IPS DF 4.7 (cell line): ENCODE measurements at regions not wholly inside any gene's neighbourhood (a gene's known extent, or its start where the extent isn't known, plus 50 kb on each side); places are given as distances from the start of the nearest gene placed in this dataset.
"Not testable (repeated sequence)": the region's sequence is repeated elsewhere in the genome, so short reads cannot be mapped to it uniquely, and the experiment has no call there.

ENCODE experiments used
- DNase-seq: peaks from one replicate; pipeline ENCODE4 v3.0.0-alpha.2; 2013; ENCODE audit warnings: low spot score; ENCODE audit errors: extremely low read depth

DNA sequence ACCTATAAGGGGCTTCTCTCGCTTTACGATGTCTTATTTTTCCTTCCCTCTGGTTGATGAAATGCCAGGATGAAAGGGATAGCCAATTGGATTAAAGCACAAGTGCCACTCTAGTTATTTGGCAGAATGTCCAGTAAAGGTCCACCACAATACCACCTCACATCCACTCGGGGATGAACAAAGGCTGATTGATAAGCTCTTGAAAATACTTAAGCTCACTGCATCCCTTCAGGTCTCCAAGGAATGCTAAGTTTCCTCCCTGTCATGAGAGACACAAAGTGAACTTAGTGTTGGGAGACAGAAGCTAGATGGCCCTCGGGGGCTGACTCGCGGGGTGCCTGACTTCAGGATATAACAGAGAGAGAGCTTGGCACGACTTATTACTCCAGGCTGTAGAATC lies 185.9 kb upstream of the ZNF644 start:
- not testable (repeated sequence) for DNase-seq

DNA sequence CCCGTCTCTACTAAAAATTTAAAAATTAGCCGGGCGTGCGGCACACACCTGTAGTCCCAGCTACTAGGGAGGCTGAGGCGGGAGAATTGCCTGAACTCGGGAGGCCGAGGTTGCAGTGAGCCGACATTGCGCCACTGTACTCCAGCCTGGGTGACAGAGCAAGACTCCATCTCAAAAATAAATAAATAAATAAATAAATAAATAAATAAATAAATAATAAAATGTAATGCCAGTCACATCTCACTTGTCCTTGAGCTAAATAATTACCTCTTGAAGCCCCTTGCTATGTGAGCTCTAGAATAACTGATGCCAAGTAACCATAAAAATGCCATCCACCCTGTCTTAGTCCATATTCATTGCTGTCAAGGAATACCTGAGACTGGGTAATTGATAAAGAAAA lies 182.3 kb upstream of the ZNF644 start:
- DNase-seq, result not testable (repeated sequence)

DNA sequence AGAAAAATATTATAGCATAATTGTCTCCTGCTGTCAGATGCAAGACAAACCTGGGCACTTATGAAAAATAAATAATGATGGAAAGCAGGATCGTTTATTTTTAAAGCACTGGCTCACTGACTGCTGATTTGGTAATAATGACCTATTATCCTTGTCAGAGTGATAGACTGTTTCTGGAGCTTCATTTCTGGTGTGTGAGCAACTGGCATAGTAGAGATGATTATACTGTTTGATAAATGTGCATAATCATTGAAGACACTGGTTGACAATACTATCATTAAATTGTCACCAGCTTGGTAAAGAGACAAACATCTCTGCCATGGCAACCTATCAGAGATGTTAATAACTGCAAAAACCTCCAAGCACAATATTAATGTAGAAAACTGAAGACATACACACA lies 179.9 kb upstream of the ZNF644 start:
- DNase-seq, result no peak

DNA sequence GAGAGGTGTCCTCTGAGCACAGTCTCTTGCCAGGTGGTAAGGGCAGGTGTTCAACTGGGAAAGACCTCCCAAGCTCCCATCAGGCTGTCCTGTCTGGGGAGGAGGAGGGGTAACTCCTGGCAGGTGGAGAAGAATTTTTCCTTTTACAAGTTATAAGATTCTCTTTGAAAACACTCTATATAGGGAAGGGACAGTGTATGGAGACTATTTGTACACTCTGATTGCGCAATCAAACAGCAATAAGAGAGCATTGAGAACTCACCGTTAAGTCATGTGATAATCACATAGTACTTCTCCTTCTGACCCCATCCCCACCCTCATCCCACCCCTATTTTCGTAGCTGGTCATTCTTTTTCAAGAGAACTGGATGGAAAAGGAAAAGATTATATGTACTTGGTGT lies 179.3 kb upstream of the ZNF644 start:
- no peak for DNase-seq

DNA sequence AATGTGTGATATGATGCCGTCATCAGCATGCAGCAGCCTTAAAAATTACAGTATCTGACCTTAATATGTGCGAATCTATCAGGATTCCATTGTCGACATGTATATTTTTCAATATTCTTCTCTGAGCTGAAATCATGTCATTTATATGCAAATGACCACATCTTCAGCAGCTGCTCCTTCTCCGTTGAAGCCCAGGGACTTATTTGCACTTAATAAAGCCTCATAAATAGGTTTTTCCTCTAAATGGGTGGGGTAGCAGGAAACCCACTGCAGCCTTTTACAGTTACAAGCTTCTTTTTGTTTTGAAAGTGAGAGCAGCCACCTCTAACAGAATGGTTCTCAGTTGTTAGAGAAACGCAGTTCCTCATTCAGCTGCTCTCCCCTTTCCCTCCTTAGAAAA lies 178.8 kb upstream of the ZNF644 start:
- DNase-seq, result no peak

DNA sequence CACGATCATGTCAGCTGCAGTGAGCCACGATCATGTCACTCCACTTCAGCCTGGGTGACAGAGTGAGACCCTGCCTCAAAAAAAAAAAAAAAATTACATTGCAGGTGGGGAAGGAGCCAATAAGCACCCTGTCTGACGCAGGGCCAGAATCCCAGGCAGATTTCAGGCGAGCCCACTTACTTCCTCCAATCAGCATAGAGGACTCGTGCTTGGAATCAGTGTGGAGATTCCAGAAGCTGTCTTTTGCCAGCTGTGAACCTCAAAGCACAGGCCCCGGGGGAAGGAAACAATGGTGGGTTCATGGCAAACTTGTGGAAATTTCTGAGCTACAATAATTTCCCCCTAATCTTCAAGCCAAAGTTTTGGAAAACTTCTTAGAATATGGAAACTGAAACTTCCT lies 178.2 kb upstream of the ZNF644 start:
- no peak for DNase-seq

DNA sequence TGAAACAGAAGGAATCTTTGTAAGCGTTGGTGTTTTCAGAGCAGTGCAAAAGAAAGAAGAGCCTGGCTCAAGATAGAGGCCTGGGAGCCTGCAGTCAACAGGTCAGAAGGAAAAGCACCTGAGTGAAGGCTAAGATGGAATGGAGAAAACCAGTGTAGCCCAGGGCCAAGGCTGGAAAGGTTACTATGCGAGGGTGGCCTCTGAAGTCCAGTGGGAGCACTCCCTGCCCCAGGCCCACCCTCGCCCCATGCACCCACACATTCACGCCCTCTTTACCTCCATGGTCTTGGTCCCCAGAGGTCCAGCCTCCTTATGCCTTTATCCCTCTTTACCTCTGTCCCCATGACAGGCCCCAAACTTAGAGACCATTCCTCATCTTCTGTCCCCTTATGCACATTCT lies 169.2 kb upstream of the ZNF644 start:
- no peak for DNase-seq

DNA sequence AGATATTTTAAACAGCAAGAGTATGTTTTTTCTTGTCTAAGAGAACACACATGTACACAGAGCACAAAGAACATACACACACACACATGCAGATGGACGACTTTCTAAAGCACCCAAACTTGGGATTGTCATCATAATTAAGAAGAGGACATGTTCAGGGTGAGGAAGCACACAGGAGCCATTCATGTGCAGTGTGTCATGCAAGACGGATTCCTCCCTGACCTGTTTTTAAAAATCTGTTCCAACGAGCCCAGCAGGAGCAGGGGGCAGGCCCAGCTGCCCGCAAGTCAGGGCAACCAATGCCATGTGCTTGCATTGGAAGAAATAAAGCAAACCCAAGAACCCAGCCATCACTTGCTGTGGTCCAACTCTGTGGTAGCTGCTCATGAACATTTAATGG lies 167.3 kb upstream of the ZNF644 start:
- no peak for DNase-seq

DNA sequence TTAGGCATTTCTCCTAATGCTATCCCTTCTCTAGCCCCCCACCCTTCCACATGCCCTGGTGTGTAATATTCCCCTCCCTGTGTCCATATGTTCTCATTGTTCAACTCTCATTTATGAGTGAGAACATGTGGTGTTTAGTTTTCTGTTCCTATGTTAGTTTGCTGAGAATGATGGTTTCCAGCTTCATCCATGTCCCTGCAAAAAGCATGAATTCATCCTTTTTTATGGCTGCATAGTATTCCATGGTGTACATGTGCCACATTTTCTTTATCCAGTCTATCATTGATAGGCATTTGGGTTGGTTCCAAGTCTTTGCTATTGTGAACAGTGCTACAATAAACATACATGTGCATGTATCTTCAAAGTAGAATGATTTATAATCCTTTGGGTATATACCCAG lies 161.0 kb upstream of the ZNF644 start:
- DNase-seq, result not testable (repeated sequence)

DNA sequence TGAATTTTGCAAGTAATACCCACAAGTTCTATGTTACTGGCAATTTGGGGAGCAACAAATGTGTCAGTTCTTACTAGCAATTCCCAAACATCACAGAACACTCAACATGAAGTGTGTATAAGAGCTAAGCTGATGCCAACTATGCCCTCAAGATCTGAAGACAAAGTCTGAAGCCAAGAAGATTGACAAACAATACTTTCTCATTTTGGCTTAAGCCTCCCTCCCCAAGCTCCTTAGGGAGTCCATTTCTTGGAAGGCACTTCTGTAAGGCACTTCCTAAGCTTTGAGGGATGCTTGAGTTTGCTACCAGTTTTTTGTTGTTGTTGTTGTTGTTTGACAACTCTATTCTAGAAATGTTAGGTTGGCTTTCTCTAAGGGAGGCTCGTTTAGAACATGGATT lies 154.4 kb upstream of the ZNF644 start:
- DNase-seq, result no peak

DNA sequence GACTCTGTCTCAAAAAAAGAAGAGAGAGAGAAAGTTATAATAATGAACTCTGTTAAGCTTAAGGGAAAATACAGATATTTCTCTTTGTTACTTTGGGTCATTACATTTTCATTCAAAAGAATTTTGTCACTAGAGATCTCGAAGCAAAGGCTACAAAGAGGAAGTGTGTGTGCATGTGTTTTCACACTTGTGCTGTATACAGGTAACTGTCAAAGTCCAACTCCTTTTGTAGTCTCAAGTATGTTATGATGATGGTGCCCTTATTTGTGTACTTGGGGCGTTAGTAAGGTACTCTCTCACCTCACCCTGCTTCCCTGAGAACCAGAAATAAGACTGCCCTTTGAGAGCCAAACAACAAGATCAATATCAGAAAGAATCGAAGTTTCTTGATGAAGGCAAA lies 152.9 kb upstream of the ZNF644 start:
- DNase-seq, result no peak

DNA sequence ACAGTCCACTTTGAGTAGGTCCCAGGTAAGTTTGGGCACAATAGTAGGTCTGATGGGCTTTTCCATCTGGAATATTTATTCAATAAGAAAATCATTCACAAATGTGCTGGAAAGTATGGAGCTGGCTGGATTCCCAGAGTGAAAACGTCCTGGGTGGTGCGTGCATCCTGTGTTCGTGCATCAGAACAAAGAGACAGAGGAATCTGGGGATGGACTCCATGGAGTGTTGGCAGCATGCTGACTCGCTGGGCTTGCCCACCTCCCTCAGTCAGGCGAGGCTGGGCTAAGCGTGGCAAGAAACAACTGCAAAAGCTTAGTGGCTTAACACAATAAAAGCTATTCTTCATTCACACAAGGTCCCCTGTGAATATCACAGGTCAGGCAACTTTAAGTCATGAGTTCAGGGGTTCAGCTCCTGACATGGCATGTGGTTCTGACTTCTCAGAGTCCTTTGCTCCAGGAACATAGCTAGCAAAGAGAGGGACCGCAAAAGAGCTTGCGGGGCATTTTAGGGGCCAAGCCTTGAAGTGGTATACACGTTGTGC lies 151.6 kb upstream of the ZNF644 start:
- no peak for DNase-seq

DNA sequence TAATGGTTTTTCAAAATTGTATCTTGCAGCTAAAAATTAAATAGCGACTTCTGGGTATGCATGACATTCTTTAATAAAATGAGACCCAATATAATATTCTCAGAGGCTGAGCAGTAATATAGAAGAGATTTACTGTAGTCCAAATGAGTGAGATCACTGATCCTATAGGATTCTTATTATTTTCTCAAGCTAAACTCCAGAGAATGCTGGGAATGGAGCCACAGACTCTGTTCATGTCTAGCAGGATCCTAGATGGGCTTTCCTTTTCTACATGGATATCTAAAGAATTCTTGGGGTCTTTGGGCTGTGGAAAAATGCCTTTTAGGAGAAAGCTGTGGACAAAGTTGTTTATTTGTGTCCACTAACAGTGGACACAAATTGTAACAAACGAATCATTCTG lies 150.7 kb upstream of the ZNF644 start:
- DNase-seq, result no peak

DNA sequence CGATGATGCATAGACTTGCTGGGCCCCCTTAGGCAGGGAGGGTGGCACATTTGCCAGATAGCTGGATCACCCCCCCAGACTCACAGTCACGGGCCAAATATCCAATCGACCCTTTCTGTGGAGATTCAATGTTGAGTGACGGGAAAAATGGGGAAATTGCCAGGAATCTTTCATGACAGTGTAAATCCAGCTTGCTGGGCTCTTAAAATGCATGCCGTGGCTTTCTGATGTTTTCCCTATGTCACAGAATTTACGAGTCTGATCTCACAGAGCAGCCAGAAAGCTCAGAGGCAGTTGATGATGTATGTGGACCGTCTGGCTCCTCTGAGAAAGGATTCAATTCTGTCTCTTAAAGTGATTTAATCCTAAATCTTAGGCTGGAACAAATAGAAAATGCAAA lies 150.1 kb upstream of the ZNF644 start:
- no peak for DNase-seq

DNA sequence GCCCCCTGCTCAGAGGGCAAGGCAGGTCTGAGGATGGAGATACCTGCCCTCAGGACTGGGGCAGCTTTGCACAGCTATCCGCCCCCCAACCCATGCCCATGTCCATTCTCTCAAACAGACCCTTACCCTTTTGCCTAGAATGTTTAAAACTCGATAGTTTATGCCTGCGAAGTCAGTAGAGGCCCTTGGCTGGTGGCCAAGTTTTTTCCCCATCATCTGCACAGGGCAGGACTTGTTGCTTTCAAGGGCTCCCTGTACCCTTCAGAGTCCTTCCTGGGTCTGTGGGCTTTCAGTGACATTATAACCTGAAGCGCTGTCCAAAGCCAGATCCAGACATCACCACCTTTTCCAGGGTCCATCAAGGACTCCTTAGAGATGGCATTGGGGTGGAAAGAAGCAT lies 148.7 kb upstream of the ZNF644 start:
- no peak for DNase-seq

DNA sequence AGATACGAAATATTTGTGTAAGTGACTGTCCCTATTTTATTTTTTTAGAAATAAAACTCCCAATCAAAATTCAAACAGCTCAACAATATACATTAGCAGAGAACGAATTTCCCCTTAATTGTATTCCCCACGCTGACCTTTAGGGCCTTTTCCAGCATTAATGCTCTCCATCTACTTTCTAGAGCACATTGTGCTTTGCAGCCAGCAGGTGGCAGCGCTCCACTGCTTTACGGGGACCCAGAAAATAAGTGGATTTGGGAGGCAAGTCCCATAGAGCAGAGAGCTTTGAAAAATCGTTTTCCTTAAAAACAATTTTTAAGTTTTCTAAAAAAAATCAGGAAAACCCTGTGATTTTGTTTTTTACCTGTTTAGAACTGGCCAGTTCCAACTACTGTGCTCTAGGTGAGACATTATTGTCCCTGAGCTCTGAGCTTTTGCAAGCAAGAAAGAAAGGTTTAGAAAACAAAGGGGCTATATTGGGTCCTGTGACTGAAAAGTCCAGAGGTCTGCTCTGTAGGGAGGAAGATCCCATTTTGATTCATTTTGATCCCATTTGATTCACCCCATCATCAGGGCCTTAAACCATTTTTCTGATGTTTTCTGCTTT lies 144.4 kb upstream of the ZNF644 start:
- peak; percentile 46 for DNase-seq

DNA sequence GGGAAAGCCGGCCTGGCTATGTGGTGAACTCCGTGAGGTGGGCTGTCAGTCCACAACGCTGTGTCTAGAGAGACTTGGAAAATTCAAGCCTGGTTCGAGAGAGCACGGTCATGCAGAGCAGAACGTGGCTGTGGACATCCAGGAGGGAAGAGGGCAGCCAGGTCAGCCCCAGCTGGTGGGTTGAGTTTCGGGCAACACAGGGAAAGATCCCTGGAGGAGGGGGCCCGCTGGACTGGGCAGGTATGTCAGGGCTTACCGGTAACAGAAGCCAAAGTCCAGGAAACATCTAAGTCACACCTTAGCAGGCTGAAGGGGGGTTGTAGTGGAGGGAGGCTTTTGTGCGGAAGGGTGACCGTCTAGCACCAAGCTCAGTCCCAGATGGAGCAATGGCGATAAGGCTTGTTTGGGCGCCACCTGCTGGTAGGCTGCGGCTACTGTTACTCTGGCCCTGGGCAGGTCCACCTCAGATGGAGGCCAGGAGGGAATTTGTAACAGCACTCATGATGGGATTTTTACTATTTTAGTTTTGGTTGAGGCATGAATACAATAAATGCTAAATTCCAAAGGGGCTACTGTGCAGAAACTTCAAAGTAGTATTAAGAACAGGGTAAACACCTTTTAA lies 143.3 kb upstream of the ZNF644 start:
- peak; percentile 90 for DNase-seq

DNA sequence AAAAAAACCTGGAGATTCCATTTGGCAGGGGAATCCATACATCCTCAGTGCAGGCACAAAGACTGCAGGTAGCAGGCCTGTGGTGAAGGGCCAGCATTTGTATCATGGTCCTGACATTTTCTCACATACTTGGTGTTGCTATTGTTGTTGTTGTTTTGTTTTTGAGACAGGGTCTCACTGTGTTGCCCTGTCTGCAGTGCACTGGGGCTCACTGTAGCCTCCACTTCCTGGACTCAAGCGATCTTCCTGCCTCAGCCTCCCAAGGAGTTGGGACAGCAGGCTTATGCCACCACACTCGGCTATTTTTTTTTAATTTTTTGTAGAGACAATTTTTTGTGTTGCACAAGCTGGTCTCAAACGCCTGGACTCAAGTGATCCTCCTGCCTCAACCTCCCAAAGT lies 140.8 kb upstream of the ZNF644 start:
- DNase-seq, result no peak

DNA sequence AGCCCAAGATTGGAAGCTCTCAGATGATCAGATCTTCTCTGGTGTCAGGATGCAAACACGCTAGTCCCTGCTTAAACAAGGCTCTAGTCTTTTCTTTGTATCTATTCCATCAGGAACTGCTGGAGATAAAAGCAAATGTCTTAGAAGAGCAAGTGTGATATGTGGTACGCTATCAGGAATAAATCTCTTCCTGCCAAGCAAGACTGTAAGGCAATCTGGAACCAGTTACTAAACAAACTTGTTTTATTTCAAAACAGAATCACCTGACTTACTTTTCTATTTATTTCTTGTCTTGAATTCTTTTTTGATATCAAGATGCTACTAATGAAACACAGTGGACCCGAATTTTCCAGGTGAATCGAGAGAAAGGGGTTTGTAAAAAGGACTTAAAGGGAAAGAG lies 139.9 kb upstream of the ZNF644 start:
- DNase-seq, result no peak

DNA sequence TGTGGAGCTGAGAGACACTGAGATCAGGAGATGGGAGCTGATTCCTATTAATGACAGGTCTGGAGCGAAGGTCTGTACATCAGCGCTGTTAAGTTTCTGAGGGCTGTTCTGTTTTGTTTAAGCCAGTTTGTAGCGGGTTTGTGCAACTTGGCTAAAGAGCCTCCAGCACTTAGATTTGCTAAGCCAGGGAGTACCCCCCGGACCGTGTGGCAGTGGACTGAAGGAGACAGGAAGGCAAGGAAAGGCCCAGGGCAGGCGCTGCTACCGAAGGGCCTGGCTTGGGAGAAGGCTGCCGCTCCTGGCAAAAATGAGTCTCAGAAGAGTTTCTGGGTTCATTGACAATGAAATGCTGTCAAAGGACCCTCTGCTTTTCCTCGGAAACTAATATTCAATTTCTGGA lies 139.3 kb upstream of the ZNF644 start:
- DNase-seq, result no peak

DNA sequence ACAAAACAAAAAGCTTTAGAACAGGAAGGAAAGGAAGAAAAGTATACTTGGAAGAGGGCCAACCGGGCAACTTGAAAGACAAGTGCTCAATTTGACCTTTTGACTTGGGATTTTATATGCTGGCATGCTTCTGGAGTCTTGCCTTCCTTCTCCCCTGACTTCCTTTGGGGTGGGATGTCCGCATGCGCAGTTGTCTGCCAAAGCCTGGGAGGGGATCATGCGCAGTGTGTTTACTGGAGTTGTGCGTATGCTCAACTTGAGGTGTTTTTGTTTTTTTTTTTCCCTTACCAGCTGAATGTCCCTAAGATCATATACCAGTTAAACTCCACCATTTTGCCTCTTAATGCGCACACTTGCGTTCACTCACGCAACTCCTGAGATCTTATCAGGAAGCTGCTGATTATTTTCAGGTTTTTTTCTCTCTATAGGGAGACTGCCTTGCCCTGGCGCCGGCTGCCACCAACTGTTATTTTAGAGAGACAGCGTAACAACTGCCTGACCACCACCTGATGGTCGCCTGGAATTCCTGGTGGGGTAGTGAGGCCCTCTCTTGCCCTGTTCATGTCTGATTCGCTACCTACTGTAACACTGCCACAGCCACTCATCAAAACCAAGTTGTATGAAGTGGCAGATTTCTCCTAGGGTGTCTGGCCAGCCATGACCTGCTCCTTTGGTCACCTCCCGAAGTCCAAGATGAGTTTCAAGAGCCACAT lies 138.7 kb upstream of the ZNF644 start:
- DNase-seq, result no peak

DNA sequence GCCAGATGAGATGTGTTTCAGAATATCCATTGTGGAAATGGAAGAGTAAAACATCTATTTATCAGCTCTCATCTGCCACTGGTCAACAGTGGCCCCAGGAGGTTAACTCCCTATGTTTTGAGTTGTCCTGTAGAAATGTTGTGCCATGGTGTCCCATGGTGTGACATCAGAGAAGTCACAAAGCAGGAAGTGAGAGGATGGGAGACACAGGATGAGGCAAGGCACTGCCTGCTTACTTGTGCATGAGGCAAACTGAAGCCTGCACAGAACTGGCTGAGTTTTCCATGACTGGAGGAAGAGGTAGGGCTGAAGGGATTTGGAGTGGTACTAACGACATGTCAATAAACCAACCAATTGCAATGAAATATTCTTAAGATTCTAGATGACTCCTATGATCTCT lies 131.5 kb upstream of the ZNF644 start:
- DNase-seq, result no peak

DNA sequence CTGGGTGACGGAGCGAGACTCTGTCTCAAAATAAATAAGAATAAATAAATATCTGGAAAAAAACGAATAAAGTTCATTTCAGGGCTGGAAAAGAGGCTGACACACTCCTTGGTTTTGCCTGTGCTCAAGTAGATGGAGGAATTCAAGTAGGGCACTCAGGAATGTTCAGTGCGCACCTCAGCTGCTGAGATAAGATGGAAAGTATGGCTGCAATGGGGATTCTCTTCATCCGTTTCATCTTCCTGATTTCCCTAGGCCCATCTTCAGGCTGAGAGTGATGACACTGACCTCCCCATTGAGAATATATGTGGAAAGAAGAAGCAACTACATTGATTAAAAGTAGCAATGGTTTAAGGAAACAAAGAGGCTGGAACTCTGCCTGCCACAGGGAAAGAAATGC lies 130.5 kb upstream of the ZNF644 start:
- DNase-seq, result no peak
